OCI-LY3 (cell line): ENCODE measurements at regions not wholly inside any gene's neighbourhood (a gene's known extent, or its start where the extent isn't known, plus 50 kb on each side); places are given as distances from the start of the nearest gene placed in this dataset.

ENCODE experiments used
- H2AFZ ChIP-seq: fragments of 200-600, 300-600 bp; shearing (Covaris generic); 2 replicates; pipeline ENCODE4 v1.6.0; 2014; ENCODE audit warnings: antibody characterized with exemption, low read depth, low read length
- H3K27ac ChIP-seq: fragments of 200-600, 300-600 bp; sonication (generic); 2 replicates; pipeline ENCODE4 v1.5.1; 2014; ENCODE audit warnings: mild to moderate bottlenecking, low read length, moderate library complexity, mixed read lengths
- H3K27me3 ChIP-seq: fragments of 200-600, 300-600 bp; sonication (generic); 2 replicates; pipeline ENCODE4 v1.6.1; 2014; ENCODE audit warnings: low read depth, low read length, mixed read lengths
- H3K36me3 ChIP-seq: fragments of 200-600, 300-600 bp; sonication (generic); replicated peaks from 2 replicates; pipeline ENCODE3; 2014; ENCODE audit warnings: low read depth, low read length, mixed read lengths
- H3K4me1 ChIP-seq: fragments of 300-600, 200-600 bp; sonication (generic); 2 replicates; pipeline ENCODE4 v1.6.1; 2014; ENCODE audit warnings: low read length, mixed read lengths
- H3K4me2 ChIP-seq: fragments of 200-600, 300-600 bp; sonication (generic); 2 replicates; pipeline ENCODE4 v1.6.1; 2014; ENCODE audit warnings: low read length, mixed read lengths
- H3K4me3 ChIP-seq: fragments of 300-600, 200-600 bp; sonication (generic); 2 replicates; pipeline ENCODE4 v1.5.1; 2014; ENCODE audit warnings: antibody characterized with exemption, mild to moderate bottlenecking, low read length, moderate library complexity
- H3K79me2 ChIP-seq: fragments of 300-600, 200-600 bp; shearing (Covaris generic); 2 replicates; pipeline ENCODE4 v1.6.1; 2014; ENCODE audit warnings: mild to moderate bottlenecking, low read length, mixed read lengths
- H3K9ac ChIP-seq: fragments of 300-600, 200-600 bp; shearing (Covaris generic); 2 replicates; pipeline ENCODE4 v1.6.0; 2014; ENCODE audit warnings: mild to moderate bottlenecking, low read length, moderate library complexity
- H3K9me3 ChIP-seq: fragments of 200-600, 300-600 bp; shearing (Covaris generic); 2 replicates; pipeline ENCODE4 v1.6.1; 2014; ENCODE audit warnings: low read length, mixed read lengths; ENCODE audit not compliant: insufficient read depth
- H4K20me1 ChIP-seq: fragments of 200-600, 300-600 bp; sonication (generic); 2 replicates; pipeline ENCODE4 v1.6.1; 2016; ENCODE audit warnings: low read length, mixed read lengths; ENCODE audit not compliant: insufficient read depth
- EZH2phosphoT487 ChIP-seq: fragments of 200-600 bp; shearing (Covaris generic); IDR thresholded peaks from 2 replicates; pipeline ENCODE4 v1.6.1; 2018; ENCODE audit warnings: antibody characterized with exemption, mixed run types, low read depth
- TF ChIP-seq, protein P1 (sequence below): fragments of 200-600, 300-600 bp; sonication (generic); IDR thresholded peaks from 2 replicates; pipeline ENCODE4 v1.5.1; 2014; ENCODE audit warnings: antibody characterized with exemption, low read length, low read depth

DNA sequence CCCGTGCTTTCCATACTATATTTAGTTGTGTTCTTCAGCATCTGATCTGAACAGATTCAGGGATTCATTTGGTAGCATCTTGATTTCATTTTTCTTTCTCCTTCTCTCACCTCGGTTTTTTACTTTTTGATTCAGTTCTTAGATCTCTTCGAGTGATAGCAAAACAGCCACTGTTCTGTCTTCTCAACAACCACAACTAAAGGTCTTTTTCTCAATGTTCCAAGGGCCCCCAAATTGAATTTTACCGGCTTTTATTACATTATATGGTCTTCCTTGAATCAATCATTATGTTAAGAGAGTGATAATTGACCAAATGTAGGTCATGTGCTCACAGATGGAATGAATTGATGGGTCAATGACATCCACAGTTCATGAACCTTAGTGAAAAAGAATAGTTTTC lies 164.5 kb upstream of the LMNTD1 start:
- Histone ChIP-seq H3K9me3 (no peaks in the 10 kb centered on the region), H3K79me2 (no peaks in the 10 kb centered on the region), H4K20me1 (no peaks in the 10 kb centered on the region), H3K9ac (no peak overlapping the region), H3K36me3 (no peaks in the 10 kb centered on the region), H3K27ac (no peak overlapping the region), H3K4me2 (no peak overlapping the region), H3K27me3 (no peaks in the 10 kb centered on the region), H3K4me1 (peaks cover 15% of the 10 kb centered on the region), H3K4me3 (no peak overlapping the region), H2AFZ (no peak overlapping the region)
- TF ChIP-seq EZH2phosphoT487 = no peak
- TF ChIP-seq, protein P1, sequence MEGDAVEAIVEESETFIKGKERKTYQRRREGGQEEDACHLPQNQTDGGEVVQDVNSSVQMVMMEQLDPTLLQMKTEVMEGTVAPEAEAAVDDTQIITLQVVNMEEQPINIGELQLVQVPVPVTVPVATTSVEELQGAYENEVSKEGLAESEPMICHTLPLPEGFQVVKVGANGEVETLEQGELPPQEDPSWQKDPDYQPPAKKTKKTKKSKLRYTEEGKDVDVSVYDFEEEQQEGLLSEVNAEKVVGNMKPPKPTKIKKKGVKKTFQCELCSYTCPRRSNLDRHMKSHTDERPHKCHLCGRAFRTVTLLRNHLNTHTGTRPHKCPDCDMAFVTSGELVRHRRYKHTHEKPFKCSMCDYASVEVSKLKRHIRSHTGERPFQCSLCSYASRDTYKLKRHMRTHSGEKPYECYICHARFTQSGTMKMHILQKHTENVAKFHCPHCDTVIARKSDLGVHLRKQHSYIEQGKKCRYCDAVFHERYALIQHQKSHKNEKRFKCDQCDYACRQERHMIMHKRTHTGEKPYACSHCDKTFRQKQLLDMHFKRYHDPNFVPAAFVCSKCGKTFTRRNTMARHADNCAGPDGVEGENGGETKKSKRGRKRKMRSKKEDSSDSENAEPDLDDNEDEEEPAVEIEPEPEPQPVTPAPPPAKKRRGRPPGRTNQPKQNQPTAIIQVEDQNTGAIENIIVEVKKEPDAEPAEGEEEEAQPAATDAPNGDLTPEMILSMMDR = no peak

DNA sequence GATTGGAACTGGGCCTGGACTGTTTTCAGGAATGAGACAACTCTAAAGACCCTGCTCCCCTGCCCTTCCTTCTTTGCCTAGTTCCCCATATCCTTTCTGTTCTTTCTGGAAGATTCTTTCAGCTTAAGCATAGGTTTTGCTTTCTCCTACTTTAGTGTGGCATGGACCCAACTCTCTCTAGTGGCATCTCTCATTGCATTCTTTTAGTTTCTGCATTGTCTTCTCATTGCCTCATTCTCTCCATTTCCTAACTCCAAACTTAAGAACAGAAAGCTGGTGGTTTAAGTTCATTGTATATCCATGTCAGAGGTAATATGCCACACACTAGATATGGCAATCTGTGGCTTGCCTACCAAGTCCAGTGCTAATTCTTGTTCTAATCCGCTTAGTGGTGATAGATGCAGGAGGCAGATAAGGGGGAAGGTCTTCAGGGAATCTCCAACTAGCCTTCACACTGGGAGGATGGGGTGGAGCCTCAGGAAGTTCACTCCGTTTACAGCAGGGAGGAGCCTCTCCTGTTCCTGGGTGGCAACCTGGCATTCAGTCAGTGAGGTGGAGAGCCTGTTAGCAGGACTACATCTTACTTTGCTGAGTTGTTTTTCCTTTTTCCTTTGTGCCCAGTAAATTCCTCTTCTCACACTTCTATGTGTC lies 165.1 kb upstream of the LMNTD1 start:
- no peak overlapping the region for H3K4me2 ChIP-seq
- TF ChIP-seq, protein P1 = no peak
- TF ChIP-seq EZH2phosphoT487 = no peak
- H3K27ac ChIP-seq = no peak overlapping the region
- no peaks in the 10 kb centered on the region for H4K20me1 ChIP-seq
- no peak overlapping the region for H2AFZ ChIP-seq
- H3K79me2 ChIP-seq = no peaks in the 10 kb centered on the region
- no peaks in the 10 kb centered on the region for H3K27me3 ChIP-seq
- no peak overlapping the region for H3K4me3 ChIP-seq
- no peaks in the 10 kb centered on the region for H3K9me3 ChIP-seq
- no peak overlapping the region for H3K9ac ChIP-seq
- peaks cover 8% of the 10 kb centered on the region for H3K4me1 ChIP-seq
- H3K36me3 ChIP-seq = no peaks in the 10 kb centered on the region

DNA sequence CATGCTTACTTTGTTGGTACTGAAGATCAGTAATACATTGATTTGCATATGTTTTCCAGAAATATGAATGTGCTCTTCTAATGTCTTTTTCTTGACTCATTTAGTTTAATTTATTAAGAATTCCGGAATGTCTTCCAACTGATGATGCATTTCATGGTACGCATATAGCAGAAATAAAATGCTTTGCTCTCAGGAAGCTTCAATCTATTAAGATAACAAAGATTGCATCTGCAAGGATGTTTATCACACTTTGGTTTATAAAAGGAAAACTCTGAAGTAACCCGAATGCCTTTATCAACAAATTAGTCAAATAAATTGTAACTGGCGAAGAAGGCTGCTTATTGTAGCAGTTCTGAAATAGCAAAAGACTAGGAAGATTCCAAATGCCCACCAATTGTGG lies 166.4 kb upstream of the LMNTD1 start:
- Histone ChIP-seq H3K9ac (no peak overlapping the region), H4K20me1 (no peaks in the 10 kb centered on the region)

DNA sequence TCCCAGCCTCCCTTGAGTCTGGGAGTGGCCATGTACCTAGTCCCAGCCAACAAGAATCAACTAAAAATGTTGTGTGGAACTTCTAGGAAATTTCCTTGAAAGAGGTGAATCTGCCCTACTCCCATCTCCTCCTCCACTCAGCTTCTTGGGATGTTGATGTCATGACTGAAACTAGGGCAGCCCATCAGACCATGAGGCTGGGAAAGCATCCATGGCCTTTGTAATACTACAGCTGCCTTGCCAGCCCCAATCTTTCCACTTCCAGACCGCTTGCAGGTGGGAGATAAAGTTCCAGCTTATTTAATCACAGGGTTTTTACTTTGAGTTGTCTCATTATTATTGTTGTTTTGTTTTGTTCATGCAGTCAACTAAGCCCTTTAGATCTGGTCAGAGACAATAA lies 170.3 kb upstream of the LMNTD1 start:
- Histone ChIP-seq H3K36me3 (no peaks in the 10 kb centered on the region), H3K9me3 (no peaks in the 10 kb centered on the region), H3K4me2 (no peak overlapping the region), H3K9ac (no peak overlapping the region), H3K27me3 (no peaks in the 10 kb centered on the region), H3K79me2 (no peaks in the 10 kb centered on the region), H4K20me1 (no peaks in the 10 kb centered on the region), H3K4me3 (no peak overlapping the region), H3K4me1 (no peaks in the 10 kb centered on the region), H3K27ac (no peak overlapping the region), H2AFZ (no peak overlapping the region)
- TF ChIP-seq, protein P1 = no peak
- no peak for TF ChIP-seq EZH2phosphoT487

More for the DNA sequence above, 166.4 kb upstream of the LMNTD1 start:
- no peaks in the 10 kb centered on the region for H3K9me3 ChIP-seq
- no peak overlapping the region for H3K4me3 ChIP-seq
- no peak for TF ChIP-seq EZH2phosphoT487
- TF ChIP-seq, protein P1 = no peak
- no peak overlapping the region for H2AFZ ChIP-seq
- no peaks in the 10 kb centered on the region for H3K4me1 ChIP-seq
- H3K79me2 ChIP-seq = no peaks in the 10 kb centered on the region
- no peaks in the 10 kb centered on the region for H3K27me3 ChIP-seq
- H3K27ac ChIP-seq = no peak overlapping the region
- no peak overlapping the region for H3K4me2 ChIP-seq
- no peaks in the 10 kb centered on the region for H3K36me3 ChIP-seq
